ENCODE measurements at regions not wholly inside any gene's neighbourhood (a gene's known extent, or its start where the extent isn't known, plus 50 kb on each side); places are given as distances from the start of the nearest gene placed in this dataset.
A peak's percentile ranks its signal among the peaks of the same experiment; 100 is the strongest.

DNA sequence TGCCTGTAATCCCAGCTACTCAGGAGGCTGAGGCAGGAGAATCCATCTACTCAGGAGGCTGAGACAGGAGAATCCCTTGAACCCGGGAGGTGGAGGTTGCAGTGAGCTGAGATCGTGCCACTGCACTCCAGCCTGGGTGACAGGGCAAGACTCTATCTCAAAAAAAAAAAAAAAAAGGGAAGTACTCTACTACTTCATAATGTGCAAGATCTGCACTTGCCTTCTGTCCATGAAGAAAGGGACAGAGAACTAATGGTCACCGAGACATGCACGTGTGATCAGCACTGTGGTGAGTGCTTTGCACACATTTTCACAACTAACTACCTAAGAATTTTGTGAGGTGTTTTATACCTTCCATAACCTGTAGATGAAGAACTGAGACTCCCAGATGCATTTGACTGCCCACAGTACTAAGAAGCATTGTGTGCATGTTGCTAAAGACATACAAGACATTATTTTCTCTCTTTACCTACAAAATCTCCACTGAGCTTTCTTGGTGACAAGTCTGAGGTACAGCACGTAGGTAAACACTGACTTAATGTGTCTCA is 784.8 kb upstream of the ID2 start:
- no peak for DNase-seq (ENCODE audit: low read depth)

DNA sequence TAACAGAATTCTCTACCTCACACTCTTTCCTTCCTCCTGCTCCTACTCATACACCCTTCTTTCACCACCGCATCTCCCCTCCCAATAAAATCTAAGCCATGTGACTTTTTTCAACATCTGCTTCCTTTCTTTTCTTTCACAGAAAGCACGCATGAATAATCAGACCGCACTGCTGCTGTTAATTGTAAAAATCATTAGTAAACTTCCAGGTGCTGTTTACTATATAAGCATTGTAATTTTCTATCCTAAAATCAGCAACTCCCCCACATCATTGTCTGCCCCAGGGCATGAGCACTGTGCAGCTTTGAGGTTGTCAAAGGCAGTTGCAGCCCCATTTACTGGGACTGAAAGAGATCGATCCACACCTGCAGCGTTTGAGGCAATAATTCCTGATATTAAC is 782.6 kb upstream of the ID2 start:
- DNase-seq (ENCODE audit: low read depth) = no peak

DNA sequence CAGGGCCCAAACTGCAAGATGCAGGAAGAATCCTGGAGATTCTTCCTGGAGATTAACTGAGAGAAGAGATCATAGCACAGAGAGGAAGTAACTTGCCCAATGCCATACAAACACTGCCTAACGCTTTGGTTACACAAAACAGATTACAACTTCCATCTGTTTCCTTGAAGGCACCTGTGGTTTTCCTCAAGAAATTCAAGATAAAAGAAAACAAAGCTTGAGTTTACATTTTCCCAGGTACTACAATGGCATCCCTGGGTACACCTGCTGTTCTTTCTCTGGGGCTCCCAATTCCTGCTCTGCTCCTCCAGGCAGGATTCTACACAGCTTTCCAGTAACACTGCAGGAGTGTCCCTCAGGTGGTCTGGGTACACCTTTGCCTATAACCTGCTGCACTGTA is 781.9 kb upstream of the ID2 start:
- DNase-seq (ENCODE audit: low read depth) = no peak

DNA sequence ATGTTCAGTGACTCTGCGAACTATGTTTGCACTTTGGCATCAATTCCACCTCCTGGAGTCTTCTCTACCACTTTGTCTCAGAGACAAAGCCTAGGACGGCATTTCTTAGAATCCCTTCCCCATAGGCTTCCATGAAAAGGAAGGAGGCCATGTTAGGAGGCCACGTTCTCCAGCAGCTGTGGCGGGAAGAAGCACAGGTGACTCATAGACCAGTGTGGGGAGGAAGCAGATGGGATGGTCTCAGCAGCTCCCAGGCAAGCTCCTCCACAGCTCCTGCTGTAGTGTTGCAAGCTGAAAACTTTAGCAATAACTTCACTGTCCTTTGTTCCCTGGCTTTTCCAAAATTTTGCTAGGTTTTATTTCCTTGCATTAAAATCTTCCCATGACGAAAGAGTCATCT is 781.3 kb upstream of the ID2 start:
- DNase-seq (ENCODE audit: low read depth) = no peak

DNA sequence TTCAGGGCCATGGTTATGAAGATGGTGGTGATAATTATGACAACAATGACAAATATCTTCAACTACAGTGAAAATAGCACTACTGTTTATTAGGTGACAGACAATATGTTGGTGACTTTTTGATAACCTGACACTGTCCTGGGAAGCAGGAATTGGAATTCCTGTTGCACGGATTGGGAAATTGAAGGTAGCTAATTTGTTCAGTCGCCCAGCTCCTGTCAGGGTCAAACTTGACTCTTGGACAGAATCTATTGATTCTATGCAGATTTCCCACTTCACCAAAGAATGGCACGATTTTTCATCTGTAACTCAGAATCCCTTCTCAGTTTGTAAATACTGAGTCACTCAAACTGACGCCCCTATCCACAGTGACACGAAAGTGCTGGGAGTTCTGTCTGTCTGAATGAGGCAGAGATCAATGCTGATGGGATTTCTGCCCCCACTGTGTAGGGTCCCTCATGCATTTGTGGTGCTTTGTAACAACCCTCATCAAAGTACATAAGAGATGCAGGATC is 779.5 kb upstream of the ID2 start:
- DNase-seq (ENCODE audit: low read depth) = no peak

DNA sequence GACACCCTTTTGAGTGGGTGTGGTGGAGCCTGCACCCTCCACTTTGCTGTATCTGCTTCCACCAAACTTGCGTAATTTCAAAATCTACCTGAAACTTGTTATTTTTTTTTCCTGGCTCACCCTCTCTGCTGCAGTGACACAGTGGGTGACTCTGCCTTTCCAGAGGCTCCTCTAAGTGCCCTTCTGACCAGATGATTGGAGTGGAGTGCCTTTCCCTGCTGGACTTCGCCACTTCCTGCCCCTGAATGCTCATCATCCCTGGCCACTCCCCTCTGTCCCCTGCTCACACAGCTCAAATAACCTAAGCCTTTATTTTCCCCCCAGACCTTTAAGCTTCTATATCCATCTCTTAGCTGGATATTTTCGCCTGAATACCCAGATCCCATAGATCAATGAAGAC is 777.5 kb upstream of the ID2 start:
- no peak for DNase-seq (ENCODE audit: low read depth)

DNA sequence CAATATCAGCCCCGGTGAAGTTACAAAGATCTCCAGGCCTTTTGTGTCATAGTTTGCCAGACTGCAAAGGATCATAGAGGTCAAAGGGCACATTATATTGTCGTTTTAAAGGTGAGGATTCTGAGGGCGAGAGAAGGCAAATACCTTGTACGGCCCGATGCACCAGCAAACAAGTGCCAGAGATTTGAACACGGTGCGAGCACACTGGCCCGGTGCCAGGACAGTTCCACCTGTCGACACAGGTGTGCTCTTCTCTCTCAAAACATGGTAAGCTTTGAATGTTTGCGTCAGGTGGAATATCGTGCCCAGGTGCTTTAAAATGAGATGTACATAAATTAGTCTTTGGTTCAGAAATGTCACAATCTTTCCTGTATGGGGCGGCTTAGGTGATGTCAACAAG is 776.1 kb upstream of the ID2 start:
- DNase-seq (ENCODE audit: low read depth) = no peak

DNA sequence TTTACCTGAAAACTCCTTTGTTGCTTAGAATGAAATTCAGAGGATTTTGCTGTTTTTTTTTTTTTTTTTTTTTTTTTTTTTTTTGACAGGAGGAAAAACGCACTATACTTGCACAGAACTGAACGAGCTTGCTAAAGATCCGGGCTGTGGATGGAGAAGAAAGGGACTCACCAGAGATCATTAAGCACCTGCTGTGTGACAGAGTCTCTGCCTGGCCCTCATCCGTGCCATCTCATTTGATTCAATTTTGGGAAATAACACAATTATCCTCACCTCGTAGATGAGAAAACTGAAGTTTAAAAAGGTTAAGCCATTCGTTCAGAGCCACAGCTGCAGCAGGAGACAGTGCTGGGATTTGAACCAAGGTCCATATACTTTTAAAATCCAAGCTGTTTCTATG is 775.4 kb upstream of the ID2 start:
- DNase-seq (ENCODE audit: low read depth) = no peak

DNA sequence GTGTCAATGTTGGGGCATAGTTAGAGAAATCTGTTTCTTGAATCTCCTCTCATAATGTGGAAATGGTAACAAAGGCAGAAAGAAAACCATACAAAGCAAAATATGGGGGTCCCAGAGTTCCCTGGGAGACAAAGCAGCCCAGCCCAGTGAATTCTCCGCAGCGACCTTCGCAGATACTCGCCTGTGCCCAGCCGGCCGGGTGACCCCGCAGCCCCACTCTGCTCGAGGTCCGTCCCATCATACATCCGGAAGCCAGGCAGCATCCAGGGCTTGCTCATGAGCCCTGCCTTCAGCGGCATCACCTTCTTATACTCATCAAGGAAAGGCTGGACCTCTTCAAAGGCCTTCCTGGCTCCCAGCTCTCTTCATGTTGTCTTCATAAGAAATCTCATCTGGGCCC is 774.8 kb upstream of the ID2 start:
- no peak for DNase-seq (ENCODE audit: low read depth)

DNA sequence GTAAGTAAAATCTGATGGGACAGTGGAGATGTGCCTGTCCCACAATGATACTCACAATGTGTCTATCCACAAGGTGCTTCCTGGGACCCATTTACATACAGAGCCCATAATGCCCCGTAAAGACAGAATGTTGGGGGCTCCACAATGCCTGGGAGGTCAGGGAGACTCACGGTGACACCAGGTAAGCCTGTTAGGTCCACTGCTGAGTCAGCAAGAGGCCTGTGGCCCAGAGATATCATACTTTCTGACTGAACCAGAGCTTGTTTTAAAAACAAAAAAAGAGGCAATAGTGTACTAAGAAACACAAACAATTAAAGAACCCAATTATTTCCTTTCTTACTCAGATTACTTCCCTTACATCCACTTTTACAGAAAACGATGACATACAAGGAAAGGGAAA is 771.1 kb upstream of the ID2 start:
- no peak for DNase-seq (ENCODE audit: low read depth)

DNA sequence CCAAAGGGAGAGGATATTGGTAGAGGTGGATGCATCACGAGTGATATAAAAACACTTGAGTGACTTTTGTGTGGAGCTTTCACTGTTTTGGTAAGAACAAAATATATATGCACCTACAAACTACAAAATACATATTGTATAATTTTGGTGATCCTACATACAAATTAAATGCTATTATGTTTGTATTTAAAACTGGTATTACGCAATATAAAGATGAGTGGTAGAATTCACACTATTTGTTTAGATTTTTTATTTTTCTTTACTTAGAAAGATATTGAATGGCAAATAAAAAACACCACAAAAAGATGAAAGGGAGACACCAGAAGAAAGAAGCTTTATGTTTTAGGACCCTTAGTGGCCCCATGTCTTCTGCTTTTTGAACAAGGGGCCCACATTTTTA is 770.7 kb upstream of the ID2 start:
- DNase-seq (ENCODE audit: low read depth) = no peak

DNA sequence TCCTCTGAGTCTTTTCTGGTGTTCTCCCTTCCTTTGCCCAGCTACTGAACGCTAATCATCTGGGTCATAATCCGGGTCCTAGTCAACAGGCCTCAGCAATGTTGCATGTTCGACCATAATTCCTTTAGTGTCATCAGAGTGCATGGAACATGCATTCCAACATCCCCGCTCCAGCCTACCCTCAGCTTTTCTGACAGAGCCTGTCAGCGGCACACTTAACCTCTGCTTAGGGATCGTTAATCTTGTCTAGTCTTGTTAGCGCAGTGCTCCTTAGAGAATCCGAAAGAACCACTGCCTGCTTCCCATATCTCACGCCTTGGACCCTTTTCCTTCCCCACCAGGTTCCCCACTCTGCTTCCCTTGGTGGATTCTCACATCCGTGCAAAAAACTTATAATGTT is 767.9 kb upstream of the ID2 start:
- no peak for DNase-seq (ENCODE audit: low read depth)

DNA sequence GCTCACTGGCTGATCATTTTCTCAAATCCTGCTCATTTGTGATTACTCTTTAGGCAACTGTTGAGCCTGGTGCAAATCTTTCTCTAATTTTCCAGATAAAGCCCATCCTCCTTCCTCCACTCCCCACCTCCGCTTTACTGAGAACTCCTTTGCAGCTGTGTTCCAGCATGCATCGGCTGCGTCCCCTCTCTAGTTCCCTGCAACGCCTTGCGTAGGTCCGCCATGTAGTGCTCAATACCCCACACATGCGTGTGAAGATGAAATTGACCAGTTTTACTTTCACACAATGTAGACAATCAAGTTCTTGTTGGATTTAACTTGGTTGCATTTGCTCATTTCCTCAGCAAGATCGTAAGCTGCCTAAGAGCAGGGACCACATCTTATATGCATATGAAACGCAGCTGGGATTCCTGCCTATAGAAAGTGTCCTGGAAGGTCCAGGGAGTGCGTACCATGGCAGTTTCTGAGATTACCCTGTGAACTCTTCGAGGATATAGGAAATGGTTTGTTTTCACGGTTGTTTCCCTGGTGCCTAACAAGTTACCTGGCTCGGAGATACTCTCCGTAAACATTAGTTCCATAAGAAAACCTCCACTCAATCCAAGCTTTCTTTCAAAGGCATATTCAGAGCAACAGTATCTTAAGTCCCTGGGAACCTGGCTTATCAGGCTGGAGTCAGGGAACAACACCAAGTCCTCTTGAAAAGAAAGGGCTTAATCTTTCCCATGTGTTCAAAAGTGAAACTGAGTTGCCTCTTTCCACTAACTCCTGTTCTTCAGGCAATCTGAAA is 766.4 kb upstream of the ID2 start:
- peak; percentile 30 for DNase-seq (ENCODE audit: low read depth)

DNA sequence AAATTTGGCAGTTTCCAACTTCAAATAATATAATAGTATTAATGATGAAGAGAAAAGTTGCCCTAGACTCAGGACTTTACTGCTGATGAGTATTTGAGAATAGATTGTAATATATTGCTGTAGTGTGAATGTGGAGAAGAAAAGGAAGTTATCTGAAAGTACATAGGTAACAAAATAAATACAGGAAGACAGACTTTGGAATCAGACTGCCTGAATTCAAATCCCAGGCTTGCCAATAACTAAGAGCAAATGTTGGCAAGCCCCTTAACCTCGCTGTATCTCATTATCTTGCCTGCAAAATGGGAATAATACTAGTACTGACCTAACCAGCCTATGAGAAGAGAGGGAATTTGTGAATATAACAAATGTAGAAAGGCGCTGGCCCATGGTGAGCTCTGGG is 765.2 kb upstream of the ID2 start:
- DNase-seq (ENCODE audit: low read depth) = no peak

DNA sequence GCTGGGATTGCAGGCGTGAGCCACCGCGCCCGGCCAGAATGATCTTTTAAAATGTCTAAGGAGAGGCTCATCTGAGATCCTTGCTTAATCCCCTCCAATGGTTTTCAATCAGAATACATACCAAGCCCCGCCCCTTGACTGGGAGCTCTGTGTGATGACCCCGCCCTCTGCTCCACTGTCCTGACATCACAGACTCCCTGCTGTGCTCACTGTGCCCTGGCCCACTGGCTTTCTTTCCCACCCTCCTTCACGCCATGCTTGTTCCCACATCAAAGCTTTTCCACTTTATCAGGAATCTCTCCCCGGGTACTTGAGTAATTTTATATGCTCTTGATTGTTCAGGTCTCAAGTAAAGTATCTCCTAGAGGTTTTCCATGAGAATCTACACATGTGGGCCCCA is 762.3 kb upstream of the ID2 start:
- DNase-seq (ENCODE audit: low read depth) = no peak

DNA sequence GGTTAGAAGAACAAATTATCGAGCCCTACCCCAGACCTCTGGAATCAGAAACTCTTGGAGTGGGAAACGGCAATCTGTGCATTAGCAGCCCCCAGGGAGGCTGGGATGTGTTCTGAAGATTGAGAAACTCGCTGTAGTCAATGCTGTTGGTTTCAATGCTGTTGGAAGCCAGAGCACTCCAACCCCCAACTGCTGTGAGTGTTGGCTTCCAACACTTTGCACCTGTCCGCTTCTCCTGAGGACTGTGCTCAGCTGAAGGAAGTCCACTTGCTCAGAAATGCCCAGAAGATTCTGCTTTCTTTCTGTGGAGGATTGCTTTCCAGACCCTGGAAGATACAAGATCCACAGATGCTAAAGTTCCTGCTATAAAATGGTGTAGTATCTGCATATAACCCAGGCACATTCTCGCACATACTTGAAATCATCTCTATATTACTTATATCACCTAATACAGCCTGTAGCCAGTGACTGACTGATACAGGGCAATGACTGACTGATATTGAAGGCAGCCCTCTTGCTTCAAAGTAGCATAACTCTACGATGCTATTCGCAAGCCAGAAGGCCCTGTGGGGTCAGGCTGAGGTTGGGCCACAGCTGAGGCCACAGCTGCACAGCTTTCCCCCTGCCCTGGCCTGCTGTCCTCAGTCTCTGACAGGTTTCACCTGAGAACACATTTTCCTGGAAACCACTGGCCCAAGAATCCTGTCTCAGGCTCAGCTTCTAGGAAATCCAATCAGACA is 757.7 kb upstream of the ID2 start:
- no peak for DNase-seq (ENCODE audit: low read depth)

DNA sequence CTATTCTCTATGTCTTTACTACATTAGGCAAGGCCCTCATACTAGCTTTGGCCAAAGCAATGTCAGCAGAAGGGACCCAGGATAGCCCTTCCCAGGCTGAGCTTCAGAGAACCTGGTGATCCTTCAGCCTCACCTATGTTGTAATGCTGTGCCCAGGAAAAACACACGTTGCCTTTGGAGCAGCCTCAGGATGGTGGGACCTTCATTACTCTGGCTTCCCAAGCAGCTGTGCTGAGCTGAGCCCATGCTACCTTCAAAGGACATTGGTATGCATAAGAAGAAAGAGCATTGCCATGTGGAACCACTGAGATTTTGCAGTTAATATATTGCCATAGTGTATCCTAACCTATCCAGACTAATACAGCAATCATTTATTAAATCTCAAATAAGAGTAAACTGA is 756.4 kb upstream of the ID2 start:
- no peak for DNase-seq (ENCODE audit: low read depth)

DNA sequence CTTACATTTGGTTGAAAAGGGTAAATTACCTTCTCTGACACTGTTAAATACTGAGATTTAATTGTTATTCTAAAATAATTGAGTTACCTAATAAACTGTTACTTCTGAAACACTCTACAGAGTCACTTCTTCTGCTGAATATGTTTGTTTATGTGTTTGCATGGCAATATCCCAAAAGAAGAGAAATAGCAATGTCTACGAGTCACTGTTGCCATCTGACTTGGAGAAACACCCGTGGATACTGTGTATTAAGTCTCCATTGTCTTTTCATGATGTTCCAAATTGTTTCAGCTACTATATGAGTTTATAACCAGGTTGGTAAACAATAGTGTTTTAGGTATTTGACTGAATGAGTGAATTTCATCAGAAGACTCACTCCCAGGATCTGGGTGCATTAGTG is 754.2 kb upstream of the ID2 start:
- DNase-seq (ENCODE audit: low read depth) = no peak

DNA sequence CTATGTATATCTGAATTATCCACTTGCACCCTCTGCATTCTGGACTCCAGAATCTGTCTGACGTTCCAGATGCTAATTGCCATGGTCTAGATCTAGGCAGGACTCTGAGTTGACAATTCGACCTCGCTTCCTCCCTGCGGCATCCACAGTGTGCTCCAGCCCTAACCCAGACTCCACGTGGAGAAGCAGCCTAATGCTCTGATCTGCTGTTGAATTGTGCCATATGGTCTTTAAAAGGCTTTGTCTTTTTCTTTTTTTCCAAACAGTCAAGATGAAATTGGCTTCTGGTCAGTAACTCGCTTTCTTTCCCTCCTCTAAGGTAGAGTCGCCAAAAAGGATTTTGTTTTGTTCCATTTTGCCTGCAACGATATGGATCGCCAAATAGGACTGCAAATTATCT is 752.6 kb upstream of the ID2 start:
- no peak for DNase-seq (ENCODE audit: low read depth)

DNA sequence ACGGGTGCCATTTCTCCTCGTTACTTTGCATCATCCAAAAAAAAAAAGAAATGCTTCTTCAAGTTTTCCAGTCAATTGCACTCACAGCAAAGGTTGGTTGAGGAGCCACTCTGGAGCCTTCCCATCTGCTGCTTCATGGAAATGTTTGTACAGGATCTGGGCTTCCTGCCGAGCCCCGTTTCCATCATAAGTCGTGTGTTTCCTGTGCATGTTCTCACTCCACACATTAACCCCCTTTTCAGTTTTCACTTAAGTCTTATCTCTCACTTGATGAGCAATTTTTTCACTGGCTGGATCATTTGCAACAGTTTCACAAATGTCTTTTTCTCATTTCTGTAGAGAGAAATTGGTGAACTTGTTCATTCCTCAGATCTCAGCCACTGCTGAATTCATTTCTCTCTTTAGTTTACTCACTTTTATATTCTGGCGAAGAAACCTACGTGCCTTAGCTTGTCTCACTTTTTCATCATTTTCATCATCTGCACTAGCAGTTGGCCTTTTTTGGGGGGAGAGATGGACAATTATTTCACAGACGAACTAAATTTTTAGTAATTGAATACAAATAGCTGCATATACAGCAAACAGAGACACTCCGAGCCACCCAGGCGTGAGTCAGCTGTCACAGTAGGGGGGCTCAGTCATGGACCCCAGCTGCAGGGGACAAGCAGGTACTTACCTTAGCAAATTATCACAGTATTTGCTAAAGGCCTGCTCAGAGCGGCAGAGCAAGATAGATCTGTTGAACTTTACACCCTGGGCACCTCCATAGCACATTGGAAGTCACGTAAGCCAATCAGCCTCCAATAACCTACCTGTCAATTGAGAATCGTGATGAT is 750.8 kb upstream of the ID2 start:
- peak; percentile 28 for DNase-seq (ENCODE audit: low read depth)

DNA sequence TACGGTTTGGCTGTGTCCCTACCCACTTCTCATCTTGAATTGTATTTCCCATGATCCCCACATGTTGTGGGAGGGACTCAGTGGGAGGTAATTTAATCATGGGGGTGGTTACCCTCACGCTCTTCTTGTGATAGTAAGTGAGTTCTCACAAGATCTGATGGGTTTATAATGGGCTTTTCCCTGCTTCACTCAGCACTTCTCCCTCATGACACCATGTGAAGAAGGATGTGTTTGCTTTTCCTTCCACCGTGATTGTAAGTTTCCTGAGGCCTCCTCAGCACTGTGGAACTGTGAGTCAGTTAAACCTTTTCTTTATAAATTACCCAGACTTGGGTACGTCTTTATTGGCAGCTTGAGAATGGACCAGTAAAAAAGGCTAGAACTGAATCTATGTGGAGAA is 750.0 kb upstream of the ID2 start:
- no peak for DNase-seq (ENCODE audit: low read depth)

DNA sequence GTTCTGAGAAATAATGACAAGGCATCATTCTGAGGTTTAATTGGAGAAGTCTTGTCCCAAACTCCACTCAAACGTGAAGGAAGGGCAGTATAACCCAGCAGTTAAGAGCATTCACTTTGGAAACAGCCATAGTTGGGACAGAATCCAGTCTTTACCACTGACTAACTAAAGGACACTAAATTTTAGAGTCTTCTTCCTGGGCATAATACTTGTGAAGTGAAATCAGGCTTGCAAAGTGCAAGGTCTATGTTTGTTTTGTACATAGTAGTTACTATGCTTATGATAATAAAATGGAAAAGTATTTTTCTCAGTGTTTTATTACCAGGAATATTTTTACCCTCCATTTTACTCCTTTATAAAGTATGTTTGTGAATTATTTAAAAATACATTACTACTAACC is 748.2 kb upstream of the ID2 start:
- DNase-seq (ENCODE audit: low read depth) = no peak

DNA sequence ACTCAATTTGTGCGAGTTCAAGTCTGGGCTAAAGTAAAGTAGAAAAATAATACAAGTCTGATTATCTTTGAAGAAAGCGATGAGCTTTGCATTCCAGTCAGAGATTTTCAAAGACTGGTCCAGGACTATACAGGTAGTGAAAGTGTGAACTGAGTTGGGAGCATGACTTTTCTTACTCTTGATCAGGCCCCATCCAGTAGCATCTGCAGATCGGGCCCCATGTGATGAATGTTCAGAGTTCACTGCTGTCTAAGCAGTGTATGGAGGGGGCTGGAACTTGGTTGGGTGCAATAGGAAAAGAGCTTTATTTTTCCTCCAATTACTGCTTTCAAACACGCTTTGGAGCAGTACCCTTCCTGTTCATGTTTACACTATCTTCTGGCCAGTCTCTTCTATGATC is 747.4 kb upstream of the ID2 start:
- DNase-seq (ENCODE audit: low read depth) = no peak

Measured in stromal cell of bone marrow (primary cell).